Stimulated activated CD8-positive, alpha-beta memory T cell treated with anti-CD3 and anti-CD28 coated beads, Interleukin-12 subunit alpha, Interleukin-12 subunit beta, amount 100 ng/mL, for 4 hours (primary cell): ENCODE measurements at regions not wholly inside any gene's neighbourhood (a gene's known extent, or its start where the extent isn't known, plus 50 kb on each side); places are given as distances from the start of the nearest gene placed in this dataset.

Experiments
- DNase-seq: peaks from one replicate; pipeline ENCODE4 v3.0.0-alpha.2; 2020; ENCODE audit warnings: low read depth

DNA sequence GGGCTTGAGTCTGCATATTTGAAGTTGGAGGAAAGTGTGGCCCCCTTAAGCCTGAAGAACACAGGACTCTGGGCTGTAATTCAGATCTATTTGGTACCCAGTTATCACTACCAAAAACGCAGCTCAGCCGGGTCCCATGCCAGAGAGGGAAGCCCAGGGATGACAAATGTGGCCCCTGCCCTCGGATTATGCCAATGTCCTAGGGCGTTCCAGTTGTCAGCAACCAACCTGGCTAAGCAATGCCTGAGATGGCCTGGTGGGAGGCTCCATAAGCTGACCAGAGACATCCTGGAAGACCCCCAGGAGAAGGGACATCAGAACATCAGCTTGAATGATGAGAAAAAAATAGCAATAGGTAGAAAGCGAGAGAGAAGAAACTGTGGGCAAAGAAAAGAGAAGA lies 79.6 kb upstream of the UQCRFS1 start:
- DNase-seq: no peak

- DNase-seq: no peak
Observed at GRCh38 chr19:29293292-29293691, 80.3 kb upstream of the UQCRFS1 start.

DNA sequence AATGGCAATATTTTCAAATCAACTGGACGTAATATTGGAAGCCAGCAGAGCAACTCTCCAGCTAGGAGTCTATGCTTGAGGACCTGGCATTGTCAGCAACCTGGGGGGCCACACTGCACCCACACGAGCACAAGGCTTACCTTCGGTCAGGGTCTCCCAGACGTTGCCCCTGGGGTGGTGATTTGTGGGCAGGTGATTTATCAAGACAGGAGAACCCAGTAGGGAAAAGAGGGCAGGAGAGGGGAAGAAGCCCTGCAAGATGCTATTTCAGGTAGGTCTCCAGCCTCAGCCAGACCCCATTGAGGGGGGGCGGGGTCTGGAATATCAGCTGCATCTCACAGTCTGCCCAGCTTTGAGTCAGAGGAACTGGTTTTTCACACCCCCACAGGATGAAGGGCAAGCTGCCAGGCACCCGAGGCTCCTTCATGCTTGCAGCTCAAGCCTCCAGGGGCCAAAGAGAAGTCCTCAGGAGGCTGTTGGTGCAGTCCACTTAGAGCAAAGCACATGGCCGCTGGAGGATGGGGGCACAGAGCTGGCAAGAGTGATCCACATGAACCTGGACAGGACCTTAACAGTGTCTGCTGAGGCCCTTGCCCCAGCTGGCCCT lies 80.9 kb upstream of the UQCRFS1 start:
- DNase-seq: no peak

- DNase-seq: no peak
Observed at GRCh38 chr19:29294343-29294811, 81.4 kb upstream of the UQCRFS1 start.

DNA sequence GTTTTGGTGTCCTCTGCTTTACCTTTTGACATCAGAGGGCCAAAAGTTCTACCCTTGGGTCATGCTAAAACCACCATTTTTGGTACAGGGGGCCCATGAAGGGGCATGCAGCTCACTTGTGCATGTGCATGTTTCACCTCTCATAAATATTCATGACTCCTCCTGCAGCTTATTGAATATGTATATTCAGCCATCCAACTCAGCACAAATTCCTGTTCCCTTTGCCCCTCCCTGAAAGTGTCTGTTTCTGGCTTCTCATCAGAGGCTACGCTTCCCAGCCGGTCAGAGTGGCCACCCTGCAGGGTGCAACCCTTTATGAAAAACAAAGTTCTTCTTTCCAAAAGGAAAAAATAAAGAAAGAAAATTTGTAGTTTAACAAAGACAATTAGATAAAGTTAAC lies 82.3 kb upstream of the UQCRFS1 start:
- no peak for DNase-seq

- no peak for DNase-seq
Observed at GRCh38 chr19:29297381-29297780, 84.4 kb upstream of the UQCRFS1 start.

- DNase-seq: no peak
Observed at GRCh38 chr19:29299416-29300380, 86.7 kb upstream of the UQCRFS1 start.

GRCh38 chr19:29302002-29302928 lies 89.3 kb upstream of the UQCRFS1 start:
- DNase-seq: no peak

- no peak for DNase-seq
Observed at GRCh38 chr19:29303069-29303718, 90.2 kb upstream of the UQCRFS1 start.

- no peak for DNase-seq
Observed at GRCh38 chr19:29303719-29304090, 90.8 kb upstream of the UQCRFS1 start.

GRCh38 chr19:29305268-29305667 lies 92.3 kb upstream of the UQCRFS1 start:
- DNase-seq: no peak

DNA sequence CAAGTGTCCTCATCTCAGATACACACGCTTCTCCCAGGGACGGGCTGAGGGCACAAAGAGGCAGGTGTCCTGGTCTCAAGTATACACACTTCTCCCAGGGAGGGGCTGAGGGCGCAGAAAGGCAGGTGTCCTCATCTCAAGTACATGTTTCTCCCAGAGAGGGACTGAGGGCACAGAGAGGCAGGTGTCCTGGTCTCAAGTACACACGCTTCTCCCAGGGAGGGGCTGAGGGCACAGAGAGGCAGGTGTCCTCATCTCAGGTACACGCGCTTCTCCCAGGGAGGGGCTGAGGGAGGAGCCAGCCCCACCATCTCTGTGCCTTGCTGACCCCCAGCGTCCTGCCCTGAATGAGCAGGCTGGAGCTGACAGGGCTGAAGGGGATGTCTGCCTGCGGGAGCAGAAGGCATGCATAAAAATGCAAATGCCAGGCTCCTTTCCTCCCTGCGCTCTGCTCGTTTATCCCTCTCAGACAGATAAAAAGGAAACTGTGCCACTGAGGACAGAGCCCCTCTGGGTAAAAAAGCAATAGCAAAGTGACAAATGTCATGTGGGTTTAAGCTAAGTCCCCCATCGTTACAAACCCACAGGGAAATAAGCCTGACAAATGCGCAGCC lies 96.1 kb upstream of the UQCRFS1 start:
- DNase-seq: no peak

GRCh38 chr19:29309637-29310036 lies 96.7 kb upstream of the UQCRFS1 start:
- DNase-seq: no peak

- no peak for DNase-seq
Observed at GRCh38 chr19:29311191-29311790, 98.3 kb upstream of the UQCRFS1 start.

GRCh38 chr19:29315556-29316190 lies 102.7 kb upstream of the UQCRFS1 start:
- DNase-seq: no peak

DNA sequence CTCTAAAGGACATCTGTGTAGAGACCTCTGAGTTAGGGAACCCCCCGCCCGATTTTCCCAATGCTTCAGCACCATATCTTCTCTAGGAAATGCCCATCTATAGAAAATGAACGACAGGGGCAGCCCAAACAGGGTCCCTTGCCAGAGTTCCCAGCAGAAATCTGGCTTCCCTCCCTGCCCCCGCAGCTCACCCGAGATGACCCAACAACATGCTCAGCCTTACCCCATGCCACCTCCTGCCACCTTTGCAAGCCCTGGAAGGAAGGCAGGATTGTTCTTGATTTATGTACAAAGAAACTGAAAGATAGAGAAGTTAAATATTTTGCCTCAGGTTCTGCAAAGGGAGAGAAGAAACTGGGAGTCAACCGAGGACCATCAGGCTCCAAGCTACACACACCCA lies 105.6 kb upstream of the UQCRFS1 start:
- DNase-seq: no peak

DNA sequence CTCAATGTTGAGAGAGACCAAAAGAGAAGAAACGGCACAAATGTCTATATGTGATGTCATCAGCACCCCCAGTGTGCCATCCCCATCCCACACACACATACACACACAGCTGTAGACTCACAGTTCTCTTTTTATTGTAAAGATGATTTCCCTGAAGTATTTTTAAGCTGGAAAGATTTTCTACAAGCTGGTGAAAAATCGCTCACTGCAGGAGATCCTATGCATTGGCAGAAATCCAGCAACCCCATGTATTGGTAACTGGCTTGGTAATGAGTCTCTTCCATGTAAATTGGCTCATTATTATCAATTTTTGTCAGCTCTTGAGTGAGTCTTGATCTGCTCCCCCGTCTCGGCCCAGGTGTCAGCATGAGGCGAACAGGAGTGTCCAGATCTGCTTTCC lies 107.1 kb upstream of the UQCRFS1 start:
- DNase-seq: no peak

DNA sequence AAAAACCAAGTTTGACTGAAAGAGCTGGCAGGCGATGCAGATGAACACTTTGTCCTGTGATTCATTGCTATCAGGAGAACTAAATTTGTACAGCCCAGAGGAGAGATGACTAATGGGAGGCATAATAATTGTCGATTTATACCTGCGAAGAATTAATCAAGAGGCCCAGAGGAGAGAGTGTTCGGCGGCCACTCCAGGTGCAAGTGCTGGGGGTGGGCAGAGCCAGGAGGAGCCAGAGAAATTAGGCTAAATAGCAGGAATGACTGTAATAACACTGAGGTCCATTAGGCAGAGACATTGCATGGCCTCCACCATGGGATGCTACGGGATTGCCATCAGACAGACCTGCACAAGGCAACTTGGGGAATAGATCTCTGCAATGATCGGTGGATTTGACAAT lies 107.7 kb upstream of the UQCRFS1 start:
- DNase-seq: no peak

GRCh38 chr19:29321116-29321515 lies 108.2 kb upstream of the UQCRFS1 start:
- DNase-seq: no peak

GRCh38 chr19:29323021-29323430 lies 110.1 kb upstream of the UQCRFS1 start:
- DNase-seq: no peak
